ENCODE measurements at regions not wholly inside any gene's neighbourhood (a gene's known extent, or its start where the extent isn't known, plus 50 kb on each side); places are given as distances from the start of the nearest gene placed in this dataset.

DNA sequence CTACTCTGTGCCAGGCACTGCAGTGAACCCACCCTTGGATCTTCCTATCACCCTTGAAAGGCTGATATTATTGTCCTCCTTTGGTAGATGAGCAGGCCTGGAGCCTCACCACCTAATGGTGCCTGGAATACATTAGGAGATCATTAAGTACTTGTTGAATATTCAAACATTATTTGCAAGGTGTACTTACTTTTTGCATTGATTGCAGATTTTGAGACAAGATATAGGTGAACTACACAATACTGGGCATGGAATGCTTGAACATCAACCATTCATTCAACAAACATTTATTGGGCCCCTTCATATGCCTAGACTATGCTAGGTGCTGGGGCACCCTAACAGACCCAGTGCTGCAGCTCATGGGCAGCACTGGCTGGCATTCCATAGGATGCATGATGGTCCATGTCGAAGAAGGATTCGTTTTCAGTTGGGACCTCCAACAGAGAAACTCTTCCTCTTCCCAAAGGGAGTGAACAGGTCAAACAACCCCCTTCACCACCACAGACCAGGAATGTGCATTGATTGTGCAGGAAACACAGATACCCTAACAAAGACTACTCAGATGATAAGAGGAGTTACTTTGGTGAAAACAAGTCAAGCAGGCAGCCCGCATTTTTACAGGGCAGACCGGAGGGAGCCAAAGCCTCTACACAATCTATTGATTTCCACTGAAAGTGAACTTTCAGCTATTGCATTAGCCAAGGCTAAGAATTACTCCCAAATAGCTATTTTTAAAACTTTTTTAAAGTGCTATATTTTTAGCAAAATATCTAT lies 149.6 kb upstream of the SH3BP4 start:
- no peak for DNase-seq (ENCODE audit: low spot score, unreplicated experiment)

DNA sequence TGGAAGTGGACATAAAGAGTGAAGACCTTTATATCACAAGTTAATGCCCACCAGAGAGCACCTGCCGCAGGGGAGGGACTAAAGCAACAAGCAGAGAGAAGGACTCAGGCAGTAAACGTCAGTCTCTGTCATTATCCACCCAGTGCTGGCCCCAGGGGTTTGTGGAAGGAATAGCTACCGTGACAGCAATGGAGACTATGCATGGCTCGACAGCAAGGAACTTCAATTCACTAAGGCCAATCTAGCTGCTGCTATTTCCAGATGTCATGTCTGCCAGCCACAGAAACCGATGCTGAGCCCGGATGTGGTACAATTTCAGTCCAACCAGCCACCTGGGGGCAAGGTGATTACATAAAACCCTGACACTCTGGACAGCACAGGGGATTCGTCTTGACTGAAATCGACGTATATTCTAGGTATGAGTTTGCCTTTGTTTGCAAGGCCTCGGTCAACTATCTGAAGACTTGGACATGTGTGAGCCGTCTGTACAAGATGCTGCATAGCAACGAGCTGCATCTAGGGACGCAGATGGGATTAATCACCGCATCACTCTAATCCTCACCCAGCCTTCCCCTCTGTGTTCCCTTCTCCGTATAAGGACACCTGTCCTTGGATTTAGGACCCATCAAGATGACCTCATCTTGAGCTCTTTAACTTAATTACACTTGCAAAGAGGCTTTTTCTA lies 154.1 kb upstream of the SH3BP4 start:
- no peak overlapping the region for H3K27ac Mint-ChIP-seq
- TF ChIP-seq, protein P1, sequence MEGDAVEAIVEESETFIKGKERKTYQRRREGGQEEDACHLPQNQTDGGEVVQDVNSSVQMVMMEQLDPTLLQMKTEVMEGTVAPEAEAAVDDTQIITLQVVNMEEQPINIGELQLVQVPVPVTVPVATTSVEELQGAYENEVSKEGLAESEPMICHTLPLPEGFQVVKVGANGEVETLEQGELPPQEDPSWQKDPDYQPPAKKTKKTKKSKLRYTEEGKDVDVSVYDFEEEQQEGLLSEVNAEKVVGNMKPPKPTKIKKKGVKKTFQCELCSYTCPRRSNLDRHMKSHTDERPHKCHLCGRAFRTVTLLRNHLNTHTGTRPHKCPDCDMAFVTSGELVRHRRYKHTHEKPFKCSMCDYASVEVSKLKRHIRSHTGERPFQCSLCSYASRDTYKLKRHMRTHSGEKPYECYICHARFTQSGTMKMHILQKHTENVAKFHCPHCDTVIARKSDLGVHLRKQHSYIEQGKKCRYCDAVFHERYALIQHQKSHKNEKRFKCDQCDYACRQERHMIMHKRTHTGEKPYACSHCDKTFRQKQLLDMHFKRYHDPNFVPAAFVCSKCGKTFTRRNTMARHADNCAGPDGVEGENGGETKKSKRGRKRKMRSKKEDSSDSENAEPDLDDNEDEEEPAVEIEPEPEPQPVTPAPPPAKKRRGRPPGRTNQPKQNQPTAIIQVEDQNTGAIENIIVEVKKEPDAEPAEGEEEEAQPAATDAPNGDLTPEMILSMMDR (IDR thresholded peaks at IDR 0.05; ENCODE audit: unreplicated experiment) = no peak
- H3K4me3 Mint-ChIP-seq (ENCODE audit: low read depth) = no peak overlapping the region
- DNase-seq (ENCODE audit: low spot score, unreplicated experiment) = no peak
- H3K27me3 Mint-ChIP-seq = peaks cover 4% of the 10 kb centered on the region
- H3K4me1 Mint-ChIP-seq (ENCODE audit: low read depth) = peaks cover 23% of the 10 kb centered on the region
- no peaks in the 10 kb centered on the region for H3K36me3 Mint-ChIP-seq (ENCODE audit: insufficient read depth)
- H3K9me3 Mint-ChIP-seq (ENCODE audit: low read depth) = no peaks in the 10 kb centered on the region

More for the DNA sequence above, 149.6 kb upstream of the SH3BP4 start:
- TF ChIP-seq, protein P1 (IDR thresholded peaks at IDR 0.05; ENCODE audit: unreplicated experiment) = no peak
- H3K36me3 Mint-ChIP-seq (ENCODE audit: insufficient read depth) = peaks cover 1% of the 10 kb centered on the region
- peaks cover 14% of the 10 kb centered on the region for H3K4me1 Mint-ChIP-seq (ENCODE audit: low read depth)
- H3K9me3 Mint-ChIP-seq (ENCODE audit: low read depth) = peaks cover 8% of the 10 kb centered on the region
- no peaks in the 10 kb centered on the region for H3K27me3 Mint-ChIP-seq
- no peak overlapping the region for H3K4me3 Mint-ChIP-seq (ENCODE audit: low read depth)
- H3K27ac Mint-ChIP-seq = no peak overlapping the region

DNA sequence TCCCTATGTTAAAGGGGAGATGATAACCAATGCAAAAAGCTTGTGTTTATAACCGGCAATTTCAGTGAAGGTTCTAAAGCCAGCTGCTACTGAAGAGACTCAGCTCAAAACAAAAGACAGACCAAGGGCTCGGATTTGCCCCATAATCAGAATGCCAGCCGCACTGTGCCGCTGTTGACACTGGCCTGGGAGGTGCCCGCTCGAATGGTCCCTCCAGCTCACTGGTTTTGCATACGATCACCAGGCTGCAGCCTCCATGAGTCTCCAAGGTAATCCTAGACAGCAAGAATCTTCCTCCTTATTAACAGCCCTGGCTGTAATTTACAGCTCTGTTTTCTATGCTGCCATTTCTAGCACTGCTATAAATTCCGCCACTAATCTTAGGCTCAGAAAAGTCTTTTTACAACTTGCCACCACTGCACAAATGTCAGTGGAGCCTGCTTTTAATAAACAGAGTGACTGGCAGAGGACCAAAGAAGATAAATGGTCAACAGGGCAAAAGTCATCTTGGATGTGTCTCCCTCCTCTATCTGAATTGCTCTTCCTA lies 155.7 kb upstream of the SH3BP4 start:
- Mint-ChIP-seq H3K27me3 (peaks cover 4% of the 10 kb centered on the region), H3K27ac (no peak overlapping the region), H3K9me3 (ENCODE audit: low read depth) (no peaks in the 10 kb centered on the region), H3K4me3 (ENCODE audit: low read depth) (no peak overlapping the region), H3K36me3 (ENCODE audit: insufficient read depth) (no peaks in the 10 kb centered on the region), H3K4me1 (ENCODE audit: low read depth) (peaks cover 15% of the 10 kb centered on the region)
- TF ChIP-seq, protein P1 (IDR thresholded peaks at IDR 0.05; ENCODE audit: unreplicated experiment) = no peak
- no peak for DNase-seq (ENCODE audit: low spot score, unreplicated experiment)

DNA sequence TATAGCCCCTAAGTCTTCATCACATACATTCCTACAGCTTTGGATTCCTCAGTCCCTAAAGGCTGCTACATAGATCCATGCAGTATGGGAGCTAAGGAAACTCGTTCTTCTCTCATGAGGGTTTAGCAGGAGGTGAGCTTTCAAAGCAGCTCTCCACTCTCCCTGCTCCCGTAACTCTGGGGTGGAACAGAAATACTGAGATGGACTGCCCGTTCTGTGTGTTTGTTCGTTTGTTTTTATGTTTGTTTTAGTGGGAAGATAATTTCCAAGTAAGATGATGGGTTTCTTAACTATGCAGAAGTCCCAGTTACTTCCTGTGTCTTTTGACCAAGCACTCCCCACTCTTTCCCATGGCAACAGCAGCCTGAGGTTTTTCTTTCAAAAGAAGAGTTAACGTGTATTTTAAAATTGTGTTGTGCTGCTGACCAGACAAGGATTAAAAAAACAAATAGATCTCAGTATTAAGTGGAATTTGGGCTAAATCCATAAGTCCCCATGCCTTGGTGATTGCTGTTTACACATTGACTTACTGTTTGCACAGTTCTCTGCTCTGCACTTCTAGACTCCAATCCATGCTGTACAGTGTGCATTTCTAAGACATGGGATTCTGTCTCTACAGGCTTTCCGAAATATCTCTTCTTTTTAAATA lies 156.4 kb upstream of the SH3BP4 start:
- H3K9me3 Mint-ChIP-seq (ENCODE audit: low read depth) = no peaks in the 10 kb centered on the region
- no peak overlapping the region for H3K27ac Mint-ChIP-seq

More for the DNA sequence above, 156.4 kb upstream of the SH3BP4 start:
- TF ChIP-seq, protein P1 (IDR thresholded peaks at IDR 0.05; ENCODE audit: unreplicated experiment) = no peak
- no peak for DNase-seq (ENCODE audit: low spot score, unreplicated experiment)
- peaks cover 15% of the 10 kb centered on the region for H3K4me1 Mint-ChIP-seq (ENCODE audit: low read depth)
- peaks cover 8% of the 10 kb centered on the region for H3K27me3 Mint-ChIP-seq
- no peak overlapping the region for H3K4me3 Mint-ChIP-seq (ENCODE audit: low read depth)
- H3K36me3 Mint-ChIP-seq (ENCODE audit: insufficient read depth) = no peaks in the 10 kb centered on the region

Data from progenitor cell of endocrine pancreas (in vitro differentiated cells).